ENCODE measurements at regions not wholly inside any gene's neighbourhood (a gene's known extent, or its start where the extent isn't known, plus 50 kb on each side); places are given as distances from the start of the nearest gene placed in this dataset.

DNA sequence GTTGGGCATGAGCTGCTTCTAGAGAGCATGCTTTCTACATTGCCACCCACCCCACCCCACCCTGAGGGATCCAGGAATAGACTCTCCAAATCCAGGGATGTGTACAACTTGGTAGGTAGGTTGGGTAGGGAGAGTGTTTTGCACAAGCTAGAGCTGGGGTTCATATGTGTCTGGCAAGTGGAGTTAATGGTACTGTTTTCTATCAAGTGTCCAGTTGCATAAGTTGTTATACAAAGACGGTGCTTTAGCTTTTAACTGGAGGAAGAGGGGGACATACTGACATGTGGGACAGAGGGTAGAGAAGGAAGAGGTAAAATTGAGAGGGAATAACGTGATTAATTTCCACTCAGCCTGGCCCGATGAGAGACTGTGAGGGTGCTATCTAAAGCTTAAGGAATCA is 51.0 kb upstream of the TNC start:
- DNase-seq (ENCODE audit: low read depth), result no peak

DNA sequence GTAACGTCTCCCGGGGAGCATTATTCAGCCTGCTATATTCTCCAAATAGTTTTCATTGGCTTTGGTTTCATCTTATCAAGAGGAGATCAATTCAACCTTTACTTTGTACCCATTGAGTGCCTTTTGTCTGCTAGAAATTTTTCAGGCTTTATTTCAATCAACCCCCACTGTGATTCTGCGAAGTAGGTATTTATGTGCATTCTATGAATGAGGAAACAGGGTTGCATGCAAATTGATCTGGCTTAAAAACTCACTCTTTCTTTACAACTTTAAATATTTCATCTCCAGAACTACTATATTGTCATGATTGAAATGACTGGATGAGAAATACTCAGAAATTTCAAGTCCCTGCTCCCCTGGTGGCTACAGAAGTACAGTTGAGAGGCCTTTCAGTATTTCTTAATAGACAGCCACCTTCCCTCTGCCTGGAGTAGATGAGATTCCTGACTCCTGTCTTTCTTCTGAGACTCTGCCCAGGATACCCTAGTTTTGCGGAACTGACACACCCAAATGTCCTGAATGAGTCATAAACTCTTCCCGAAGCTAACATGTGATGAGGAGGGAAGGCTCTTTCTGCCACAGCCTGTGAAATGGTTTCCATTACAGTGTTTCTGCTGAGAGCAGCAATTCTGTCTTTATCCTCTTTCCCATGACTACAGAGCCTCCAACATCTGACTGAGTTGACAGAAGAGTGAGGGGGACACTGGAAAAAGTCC is 52.6 kb upstream of the TNC start:
- H3K4me3 ChIP-seq (ENCODE audit: low read depth, low read length), result no peak overlapping the region

More for the DNA sequence above, 51.0 kb upstream of the TNC start:
- H3K4me3 ChIP-seq (ENCODE audit: low read depth, low read length), result no peak overlapping the region

DNA sequence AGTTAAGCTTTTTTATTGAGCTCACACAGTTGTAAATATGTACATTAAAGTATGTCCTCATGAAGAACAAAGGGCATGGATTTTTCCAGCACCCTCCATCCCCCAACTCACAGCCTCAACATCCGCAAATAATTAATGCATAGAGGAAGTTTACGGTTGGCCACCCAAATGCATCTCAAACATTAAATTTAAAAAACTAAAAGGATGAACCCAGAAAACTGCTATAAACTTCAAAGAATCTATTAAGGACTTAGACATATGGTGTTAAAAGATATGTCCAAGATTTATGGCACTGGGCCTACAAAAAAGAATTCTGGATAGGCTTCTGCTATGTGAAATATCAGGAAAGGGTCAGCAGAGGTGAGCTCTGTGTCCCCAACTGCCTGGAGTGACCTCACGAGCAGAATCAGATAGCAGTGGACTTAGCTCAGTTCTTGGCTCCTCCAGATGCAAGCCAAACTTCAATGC is 54.0 kb upstream of the TNC start:
- DNase-seq (ENCODE audit: low read depth), result no peak
- H3K4me3 ChIP-seq (ENCODE audit: low read depth, low read length), result no peak overlapping the region

More for the DNA sequence above, 52.6 kb upstream of the TNC start:
- DNase-seq (ENCODE audit: low read depth), result no peak

DNA sequence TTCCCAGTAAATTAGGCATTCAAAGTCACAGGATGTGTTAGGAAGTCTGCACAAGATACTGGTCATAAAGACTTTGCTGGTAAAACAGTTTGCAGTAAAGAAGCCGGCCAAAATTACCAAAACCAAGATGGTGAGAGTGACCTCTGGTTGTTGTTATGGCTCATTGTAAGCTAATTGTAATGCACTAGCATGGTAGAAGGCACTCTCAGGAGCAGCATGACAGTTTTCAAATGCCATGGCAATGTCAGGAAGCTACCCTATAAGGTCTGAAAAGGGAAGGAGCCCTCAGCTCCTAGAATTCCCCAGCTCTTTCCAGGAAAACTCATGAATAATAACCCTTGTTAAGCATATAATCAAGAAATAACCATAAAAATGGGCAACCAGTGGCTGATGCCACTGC is 64.3 kb upstream of the TNC start:
- DNase-seq (ENCODE audit: low read depth), result no peak
- no peak overlapping the region for H3K4me3 ChIP-seq (ENCODE audit: low read depth, low read length)

DNA sequence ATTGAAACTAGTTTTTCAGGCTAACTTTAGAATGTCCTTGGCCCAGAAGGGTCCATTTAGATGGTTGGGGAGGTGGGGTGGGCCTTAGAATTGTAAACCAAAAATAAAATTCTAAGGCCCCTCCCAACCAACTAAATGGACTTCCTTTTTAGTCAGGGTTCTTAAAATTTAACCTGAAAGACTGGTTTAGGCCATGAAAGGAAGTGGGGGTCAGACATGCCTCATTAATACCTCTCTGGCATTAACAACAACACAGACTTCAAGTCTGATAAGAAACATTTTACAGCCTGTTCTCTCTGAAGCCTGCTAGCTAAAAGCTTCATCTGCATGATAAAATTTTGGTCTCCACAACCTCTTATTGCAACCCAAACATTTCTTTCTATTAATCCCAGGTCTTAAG is 65.5 kb upstream of the TNC start:
- H3K4me3 ChIP-seq (ENCODE audit: low read depth, low read length), result no peak overlapping the region
- DNase-seq (ENCODE audit: low read depth), result no peak

DNA sequence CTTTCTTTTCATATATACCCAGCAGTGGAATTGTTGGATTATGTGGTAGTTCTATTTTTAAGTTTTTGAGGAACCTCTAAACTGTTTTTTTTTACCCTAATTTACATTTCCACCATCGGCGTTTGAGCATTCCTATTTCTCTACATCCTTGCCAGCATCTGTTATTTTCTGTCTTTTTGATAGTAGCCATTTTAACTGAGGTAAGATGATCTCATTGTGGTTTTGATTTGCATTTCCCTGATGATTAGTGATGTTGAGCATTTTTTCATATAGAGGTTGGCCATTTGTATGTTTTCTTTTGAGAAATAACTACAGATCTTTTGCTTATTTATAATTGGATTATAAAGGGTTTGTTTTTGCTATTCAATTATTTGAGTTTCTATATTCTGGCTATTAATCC is 71.7 kb upstream of the TNC start:
- no peak for DNase-seq (ENCODE audit: low read depth)
- H3K4me3 ChIP-seq (ENCODE audit: low read depth, low read length), result no peak overlapping the region

DNA sequence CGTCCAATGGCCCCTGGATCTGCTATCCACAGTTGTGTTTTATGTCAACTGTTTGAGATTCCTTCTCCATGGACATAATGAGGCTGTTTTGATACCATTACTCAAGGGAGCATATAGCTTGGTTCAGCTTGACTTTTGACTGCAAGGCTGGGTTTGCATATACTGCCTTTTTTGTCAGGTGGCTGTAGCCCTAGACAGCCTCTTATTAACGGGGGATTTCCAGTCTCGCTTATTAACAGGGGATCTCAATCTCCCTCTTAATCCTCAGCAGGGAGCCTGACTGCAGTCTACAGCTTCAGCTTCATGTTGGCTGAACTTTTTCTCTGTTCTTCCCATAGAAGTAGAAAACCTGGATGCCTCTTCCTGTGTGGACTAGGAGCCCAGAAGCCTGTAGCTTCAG is 73.7 kb upstream of the TNC start:
- DNase-seq (ENCODE audit: low read depth), result no peak
- no peak overlapping the region for H3K4me3 ChIP-seq (ENCODE audit: low read depth, low read length)

DNA sequence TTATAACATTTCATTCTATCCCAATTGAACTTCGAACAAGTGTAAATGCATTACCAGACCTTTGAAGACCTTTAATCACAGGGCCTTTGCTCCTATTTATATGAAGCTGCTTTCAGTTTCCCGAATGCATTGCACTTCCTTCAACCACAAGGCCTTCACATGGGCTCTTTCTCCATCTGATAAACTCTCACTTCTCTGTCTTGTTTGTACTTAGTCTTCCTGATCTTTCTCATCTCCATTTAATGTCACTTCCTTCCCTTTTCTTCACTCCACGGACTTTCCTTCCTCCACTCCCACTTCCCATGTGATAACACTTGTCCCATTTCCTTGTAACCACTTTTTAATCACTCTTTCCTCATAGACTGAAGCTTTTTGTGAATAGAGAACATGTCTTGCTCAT is 74.3 kb upstream of the TNC start:
- no peak for DNase-seq (ENCODE audit: low read depth)
- H3K4me3 ChIP-seq (ENCODE audit: low read depth, low read length), result no peak overlapping the region

DNA sequence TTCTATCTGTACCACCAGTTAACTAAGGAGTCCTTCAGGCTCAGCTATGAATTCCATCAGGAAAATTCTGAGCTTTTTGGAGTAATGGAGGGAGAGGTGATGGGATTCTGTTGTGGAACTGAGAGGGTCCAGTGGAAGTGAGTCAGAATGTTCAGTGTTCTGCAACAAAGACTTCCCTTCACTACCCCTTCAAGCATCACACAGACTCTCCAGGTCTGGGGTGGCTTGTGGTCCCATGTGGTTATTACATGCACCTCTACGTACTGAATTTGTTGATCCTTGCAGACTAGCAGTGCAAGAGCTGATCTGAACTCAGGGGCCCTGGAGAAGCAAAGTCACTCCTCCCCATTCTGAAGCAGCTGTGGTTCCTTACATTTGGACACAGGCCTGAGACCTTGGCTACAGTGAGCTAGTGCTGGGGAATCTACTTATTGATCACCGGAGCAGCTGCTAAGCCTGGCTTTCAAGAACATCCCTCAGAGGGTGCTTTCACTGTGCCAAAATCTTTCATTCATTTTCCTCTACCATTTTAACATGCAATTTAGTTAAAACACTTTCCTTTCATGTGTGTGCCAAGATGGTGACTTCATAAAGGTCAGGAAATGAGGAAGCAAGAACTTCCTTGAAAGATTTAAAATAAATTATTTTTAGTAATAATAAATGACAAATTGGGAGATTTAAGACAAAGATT is 75.0 kb upstream of the TNC start:
- no peak for DNase-seq (ENCODE audit: low read depth)
- H3K4me3 ChIP-seq (ENCODE audit: low read depth, low read length), result no peak overlapping the region

DNA sequence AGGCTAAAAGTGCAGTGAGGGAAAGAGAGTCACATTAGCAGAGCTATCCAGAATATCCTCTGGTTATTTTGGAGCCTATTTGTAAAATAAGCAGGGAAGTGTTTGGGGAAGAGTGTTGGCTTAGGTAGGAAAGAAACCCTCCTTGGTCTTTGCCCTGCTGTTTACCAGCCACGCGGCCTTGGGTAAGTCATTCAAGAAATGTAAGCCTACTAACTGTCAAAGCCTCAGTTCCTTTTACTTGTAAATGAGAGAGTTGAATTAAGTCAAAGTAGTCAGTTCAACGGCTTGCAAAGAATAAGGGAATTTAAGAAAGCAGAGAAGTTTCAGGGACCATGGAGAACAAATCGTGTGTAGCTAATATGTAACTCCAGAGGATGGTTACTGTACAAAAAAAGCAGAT is 75.8 kb upstream of the TNC start:
- H3K4me3 ChIP-seq (ENCODE audit: low read depth, low read length), result no peak overlapping the region
- no peak for DNase-seq (ENCODE audit: low read depth)

DNA sequence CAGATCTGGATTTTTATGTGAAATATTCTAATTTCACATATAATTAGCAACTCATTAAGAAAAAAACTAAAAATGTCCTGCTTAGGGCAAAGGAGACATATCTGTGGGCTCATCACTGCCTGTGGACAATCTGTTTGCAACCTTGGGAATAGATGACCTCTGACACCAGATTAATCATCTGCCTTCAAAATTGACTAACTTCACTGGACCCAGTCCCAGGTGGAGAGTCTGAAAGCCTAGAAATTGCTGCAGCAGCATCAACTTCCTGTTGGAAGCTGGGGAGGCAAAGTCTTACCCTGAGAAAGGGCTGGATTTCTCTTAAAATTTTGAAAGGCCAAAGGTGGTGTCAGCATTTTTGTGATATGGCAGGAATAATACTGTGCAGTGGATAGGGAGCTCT is 76.3 kb upstream of the TNC start:
- no peak overlapping the region for H3K4me3 ChIP-seq (ENCODE audit: low read depth, low read length)
- DNase-seq (ENCODE audit: low read depth), result no peak

DNA sequence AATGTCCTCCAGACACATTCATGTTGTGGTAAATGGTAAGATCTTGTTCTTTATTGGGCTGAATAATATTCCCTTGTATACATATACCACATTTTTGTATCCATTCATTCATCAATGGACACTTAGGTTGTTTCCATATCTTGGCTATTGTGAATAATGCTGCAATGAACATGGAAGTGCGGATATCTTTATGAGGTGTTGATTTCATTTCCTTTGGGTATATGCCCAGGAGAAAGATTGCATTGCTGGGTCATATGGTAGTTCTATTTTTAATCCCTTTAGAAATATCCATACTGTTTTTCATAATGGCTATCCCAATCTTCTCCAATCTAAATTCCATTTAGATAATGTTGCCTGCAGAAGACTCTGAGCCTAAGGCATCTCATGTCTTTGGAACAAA is 78.0 kb upstream of the TNC start:
- DNase-seq (ENCODE audit: low read depth), result no peak
- H3K4me3 ChIP-seq (ENCODE audit: low read depth, low read length), result no peak overlapping the region

DNA sequence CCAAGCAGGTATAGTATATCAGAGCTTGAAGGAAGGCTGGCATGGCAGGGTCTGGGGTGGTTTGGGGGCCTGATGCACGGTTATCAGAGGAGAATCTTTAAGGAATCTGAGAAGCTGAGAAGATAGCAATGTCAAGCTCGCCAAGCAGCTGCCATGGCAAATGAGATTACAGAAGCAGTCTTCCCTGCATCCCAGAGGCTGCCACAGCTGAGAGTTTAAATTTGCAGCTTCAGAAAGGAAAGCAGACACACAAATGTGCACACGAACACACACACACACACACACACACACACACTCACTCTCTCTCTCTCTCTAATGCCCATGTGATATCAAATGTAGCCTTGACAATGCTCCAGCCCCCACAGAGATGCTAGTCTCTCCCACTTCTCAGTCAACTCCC is 79.0 kb upstream of the TNC start:
- H3K4me3 ChIP-seq (ENCODE audit: low read depth, low read length), result no peak overlapping the region
- no peak for DNase-seq (ENCODE audit: low read depth)

DNA sequence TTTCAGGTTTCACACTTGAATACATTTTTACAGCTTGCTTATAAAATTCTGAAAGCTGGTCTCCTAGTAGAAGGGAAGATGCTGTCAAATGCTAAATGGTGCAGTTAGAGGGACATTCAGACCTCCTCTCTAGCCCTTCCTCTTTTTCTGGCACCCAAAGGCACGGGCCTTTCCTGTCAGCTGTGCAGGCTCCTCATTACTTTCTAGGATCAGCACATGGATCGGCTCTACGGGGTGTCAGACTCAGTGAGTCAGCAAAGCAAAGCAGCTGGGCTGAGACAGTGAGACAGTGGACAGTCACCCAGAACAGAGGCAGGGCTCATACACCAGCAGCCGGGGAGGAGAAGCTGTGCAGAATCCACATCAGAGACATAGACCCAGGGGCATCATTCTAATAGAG is 80.0 kb upstream of the TNC start:
- DNase-seq (ENCODE audit: low read depth), result no peak
- no peak overlapping the region for H3K4me3 ChIP-seq (ENCODE audit: low read depth, low read length)

DNA sequence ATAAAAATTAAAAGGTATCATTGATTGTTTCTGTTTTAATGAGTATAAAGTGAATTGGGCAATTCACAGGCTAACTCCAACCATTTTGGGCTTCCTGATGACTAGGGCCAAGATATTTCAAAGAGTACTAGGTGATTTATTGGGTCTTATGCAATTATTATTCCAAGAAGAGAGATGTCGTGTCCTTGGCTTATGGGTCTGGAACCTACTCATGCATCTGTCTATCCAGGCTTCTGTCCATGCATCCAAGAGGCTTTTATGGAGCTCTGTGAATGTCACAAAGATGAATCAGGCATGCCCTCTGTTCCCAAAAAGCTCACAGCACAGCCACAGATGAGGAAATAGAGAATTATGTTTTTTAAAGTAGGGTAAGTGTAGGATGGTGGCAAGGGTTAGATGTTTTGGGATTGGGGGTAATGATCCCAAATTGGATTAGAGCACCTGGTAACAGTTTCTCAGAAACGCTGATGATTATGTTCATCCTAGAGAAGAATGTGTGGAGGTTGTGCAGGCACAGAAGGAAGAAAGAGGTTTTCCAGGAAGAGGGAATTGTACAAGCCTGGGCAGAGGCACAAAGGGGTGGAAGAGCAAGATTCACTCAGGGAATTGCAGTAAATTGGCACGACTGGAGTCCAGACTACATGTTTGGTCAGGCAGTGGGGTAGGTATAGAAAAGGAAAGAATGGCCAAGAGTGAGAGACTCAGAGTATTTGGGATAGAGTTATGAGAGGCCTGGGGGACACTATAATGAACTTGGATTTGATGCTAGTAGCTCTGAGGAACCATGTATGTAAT is 83.0 kb upstream of the TNC start:
- DNase-seq (ENCODE audit: low read depth), result peak; percentile 51
- H3K4me3 ChIP-seq (ENCODE audit: low read depth, low read length), result no peak overlapping the region

DNA sequence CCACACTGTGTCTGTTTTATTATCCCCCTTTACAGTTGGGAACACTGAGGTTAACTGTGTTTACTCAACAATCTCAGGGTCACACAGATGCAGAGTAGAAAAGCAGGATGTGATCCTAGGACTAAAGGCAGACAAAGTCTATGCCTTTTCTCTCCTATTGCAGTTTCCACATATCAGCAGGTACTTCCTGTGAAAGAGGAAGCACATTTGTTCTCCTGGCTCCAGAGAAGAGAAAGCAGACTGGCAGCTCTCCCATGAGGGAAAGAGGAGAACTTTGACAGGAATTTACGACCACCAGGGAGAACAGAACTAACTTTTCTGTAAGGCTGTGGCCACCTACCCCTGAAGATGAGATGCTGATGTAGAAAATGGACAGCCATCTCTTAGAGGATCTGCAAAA is 84.2 kb upstream of the TNC start:
- DNase-seq (ENCODE audit: low read depth), result no peak
- H3K4me3 ChIP-seq (ENCODE audit: low read depth, low read length), result no peak overlapping the region

DNA sequence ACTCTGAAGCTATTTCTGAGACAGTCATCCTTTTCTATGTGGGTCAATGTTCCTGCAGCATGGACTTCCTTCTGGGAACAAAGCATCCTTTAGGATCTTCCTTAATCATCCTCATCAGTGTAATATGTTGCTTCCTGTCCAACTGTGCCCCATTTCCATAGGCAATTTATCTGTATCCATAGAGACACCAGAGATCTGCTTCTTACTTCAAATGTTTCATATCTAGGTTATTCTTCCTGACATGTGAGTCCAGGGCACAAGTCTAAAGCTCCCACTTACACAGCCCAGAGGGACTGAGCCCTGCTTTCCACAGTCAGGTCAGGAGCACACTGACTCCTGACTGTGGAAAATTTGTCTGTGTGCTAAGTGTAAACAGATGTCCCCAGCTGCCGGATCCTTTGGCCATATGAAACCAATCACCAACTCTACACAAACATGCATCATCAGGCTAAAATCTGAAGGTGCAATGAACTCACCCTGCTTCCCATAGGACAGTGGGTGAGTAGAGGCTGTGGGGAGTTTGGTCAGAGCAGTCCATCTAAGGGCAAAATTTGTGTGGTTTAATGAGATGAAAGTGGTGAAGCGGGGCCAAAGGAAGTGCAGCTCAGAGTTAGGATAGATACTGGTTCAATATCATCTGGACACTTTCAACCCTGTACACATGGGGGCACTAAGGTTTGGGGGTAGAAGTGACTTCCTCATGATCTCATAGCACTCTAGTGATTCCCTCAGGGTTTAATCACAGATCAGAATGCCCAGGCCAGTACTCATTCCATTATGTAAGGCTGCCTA is 85.2 kb upstream of the TNC start:
- no peak overlapping the region for H3K4me3 ChIP-seq (ENCODE audit: low read depth, low read length)
- peak; percentile 46 for DNase-seq (ENCODE audit: low read depth)

DNA sequence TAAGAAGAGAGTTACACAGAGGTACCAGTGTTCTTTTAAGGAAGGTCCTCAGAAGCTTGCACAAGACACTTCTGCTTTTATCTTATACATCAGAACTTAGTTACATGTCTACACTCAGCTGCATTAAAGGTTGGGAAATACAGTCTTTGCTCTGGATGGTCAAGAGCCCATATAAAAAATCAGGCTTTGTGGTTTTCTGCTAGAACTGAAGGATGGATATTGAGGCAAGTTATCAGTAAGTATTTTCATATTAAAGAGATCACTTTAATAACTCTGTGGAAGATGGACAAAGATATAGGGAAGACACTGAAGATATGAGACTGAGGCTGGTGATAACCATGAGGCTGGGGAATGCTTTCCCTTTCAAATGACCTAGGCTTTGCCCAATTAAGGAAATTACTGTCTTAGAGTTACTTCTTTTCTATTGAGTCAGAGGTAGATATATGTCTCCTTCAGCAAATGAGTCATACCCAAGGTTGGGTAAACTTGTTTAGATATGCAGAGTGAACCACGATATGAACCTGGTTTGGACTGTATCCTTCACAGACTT is 87.0 kb upstream of the TNC start:
- no peak overlapping the region for H3K4me3 ChIP-seq (ENCODE audit: low read depth, low read length)
- peak; percentile 75 for DNase-seq (ENCODE audit: low read depth)

DNA sequence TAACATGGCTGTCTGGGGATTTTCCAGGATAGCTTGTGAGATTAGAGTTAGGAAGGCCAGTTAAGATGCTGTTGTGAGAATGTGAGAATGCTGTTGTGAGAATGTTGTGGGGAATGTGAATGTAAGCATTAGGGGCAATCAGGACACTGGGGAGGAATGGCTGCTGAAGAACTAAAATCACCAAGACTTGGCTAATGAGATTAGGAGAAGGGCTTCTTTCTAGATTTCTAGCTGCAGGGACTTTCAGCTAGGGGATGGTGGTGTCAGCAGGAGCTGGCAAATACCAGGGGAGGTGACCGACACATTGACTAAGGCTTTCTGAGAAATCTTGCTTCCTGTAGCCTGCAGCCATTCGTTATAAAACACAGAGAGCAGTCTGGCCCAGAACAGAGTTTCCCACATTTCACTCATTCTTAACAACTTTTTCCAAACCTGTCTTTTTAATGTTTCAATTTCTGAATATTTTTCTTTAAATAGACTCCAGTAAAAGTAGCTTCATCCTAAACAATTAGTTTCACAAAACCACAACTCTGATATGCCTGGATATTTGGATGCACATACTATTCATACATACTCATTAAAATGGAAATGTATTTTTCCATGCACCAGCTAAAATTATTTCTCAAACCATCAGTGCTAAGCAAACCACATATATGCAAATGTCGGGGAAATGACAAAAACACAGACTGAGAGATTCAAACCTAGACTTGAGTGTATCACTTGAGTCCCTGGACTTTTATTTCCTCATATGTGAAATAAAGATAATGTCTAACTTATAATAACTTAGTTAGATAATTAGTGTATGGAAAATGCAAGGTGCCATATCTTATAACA is 89.3 kb upstream of the TNC start:
- no peak overlapping the region for H3K4me3 ChIP-seq (ENCODE audit: low read depth, low read length)
- DNase-seq (ENCODE audit: low read depth), result no peak

All from skeletal muscle cell (primary cell).